ENCODE measurements at regions not wholly inside any gene's neighbourhood (a gene's known extent, or its start where the extent isn't known, plus 50 kb on each side); places are given as distances from the start of the nearest gene placed in this dataset.
A peak's percentile ranks its signal among the peaks of the same experiment; 100 is the strongest.

- no peak for DNase-seq (ENCODE audit: low spot score)
Measured at GRCh38 chr10:78186572-78186971, 152.9 kb downstream of the RPS24 start.

- DNase-seq (ENCODE audit: low spot score), result no peak
Measured at GRCh38 chr10:78187371-78187770, 153.7 kb downstream of the RPS24 start.

GRCh38 chr10:78188446-78188845 lies 154.8 kb downstream of the RPS24 start:
- no peak for DNase-seq (ENCODE audit: low spot score)

- DNase-seq (ENCODE audit: low spot score), result no peak
Measured at GRCh38 chr10:78190051-78190825, 156.6 kb downstream of the RPS24 start.

GRCh38 chr10:78191301-78191700 lies 157.6 kb downstream of the RPS24 start:
- DNase-seq (ENCODE audit: low spot score), result no peak

- no peak for DNase-seq (ENCODE audit: low spot score)
Measured at GRCh38 chr10:78193189-78193588, 159.5 kb downstream of the RPS24 start.

GRCh38 chr10:78194050-78194449 lies 160.4 kb downstream of the RPS24 start:
- DNase-seq (ENCODE audit: low spot score), result peak; percentile 29

GRCh38 chr10:78194539-78195402 lies 161.1 kb downstream of the RPS24 start:
- DNase-seq (ENCODE audit: low spot score), result peak; percentile 77

- no peak for DNase-seq (ENCODE audit: low spot score)
Measured at GRCh38 chr10:78196396-78196795, 162.7 kb downstream of the RPS24 start.

- peak; percentile 64 for DNase-seq (ENCODE audit: low spot score)
Measured at GRCh38 chr10:78196964-78197363, 163.3 kb downstream of the RPS24 start.

- DNase-seq (ENCODE audit: low spot score), result no peak
Measured at GRCh38 chr10:78197628-78198272, 164.1 kb downstream of the RPS24 start.

- no peak for DNase-seq (ENCODE audit: low spot score)
Measured at GRCh38 chr10:78199005-78199725, 165.5 kb downstream of the RPS24 start.

GRCh38 chr10:78199759-78200158 lies 166.1 kb downstream of the RPS24 start:
- DNase-seq (ENCODE audit: low spot score), result no peak

GRCh38 chr10:78200686-78201085 lies 167.0 kb downstream of the RPS24 start:
- DNase-seq (ENCODE audit: low spot score), result no peak

GRCh38 chr10:78202386-78202785 lies 168.7 kb downstream of the RPS24 start:
- no peak for DNase-seq (ENCODE audit: low spot score)

GRCh38 chr10:78203915-78204818 lies 170.5 kb downstream of the RPS24 start:
- DNase-seq (ENCODE audit: low spot score), result no peak

GRCh38 chr10:78205457-78206016 lies 171.9 kb downstream of the RPS24 start:
- no peak for DNase-seq (ENCODE audit: low spot score)

- no peak for DNase-seq (ENCODE audit: low spot score)
Measured at GRCh38 chr10:78207216-78207615, 173.6 kb downstream of the RPS24 start.

GRCh38 chr10:78207776-78208175 lies 174.1 kb downstream of the RPS24 start:
- no peak for DNase-seq (ENCODE audit: low spot score)

- no peak for DNase-seq (ENCODE audit: low spot score)
Measured at GRCh38 chr10:78209970-78210369, 176.3 kb downstream of the RPS24 start.

Measured in A172 (cell line).